ENCODE measurements at regions not wholly inside any gene's neighbourhood (a gene's known extent, or its start where the extent isn't known, plus 50 kb on each side); places are given as distances from the start of the nearest gene placed in this dataset.

GRCh38 chr9:103990311-103990710 is 103.8 kb upstream of the SMC2 start:
- H3K4me3 ChIP-seq (ENCODE audit: low read depth, low read length), result no peak overlapping the region
- DNase-seq (ENCODE audit: low read depth), result no peak
- TF ChIP-seq CTCF (IDR thresholded peaks at IDR 0.05; ENCODE audit: low read depth, low read length), result no peak
- no peak for TF ChIP-seq MAX (IDR thresholded peaks at IDR 0.05; ENCODE audit: low read depth, low read length)
- TF ChIP-seq MYC (IDR thresholded peaks at IDR 0.05; ENCODE audit: low read depth, low read length), result no peak
- TF ChIP-seq POLR2A (IDR thresholded peaks at IDR 0.05; ENCODE audit: extremely low read depth, insufficient read length), result no peak

GRCh38 chr9:103991001-103991400 is 103.1 kb upstream of the SMC2 start:
- H3K4me3 ChIP-seq (ENCODE audit: low read depth, low read length), result no peak overlapping the region
- TF ChIP-seq CTCF (IDR thresholded peaks at IDR 0.05; ENCODE audit: low read depth, low read length) (no peak), MYC (IDR thresholded peaks at IDR 0.05; ENCODE audit: low read depth, low read length) (no peak), POLR2A (IDR thresholded peaks at IDR 0.05; ENCODE audit: extremely low read depth, insufficient read length) (no peak), MAX (IDR thresholded peaks at IDR 0.05; ENCODE audit: low read depth, low read length) (no peak)
- no peak for DNase-seq (ENCODE audit: low read depth)

- H3K4me3 ChIP-seq (ENCODE audit: low read depth, low read length), result no peak overlapping the region
- TF ChIP-seq CTCF (IDR thresholded peaks at IDR 0.05; ENCODE audit: low read depth, low read length), result no peak
- TF ChIP-seq MYC (IDR thresholded peaks at IDR 0.05; ENCODE audit: low read depth, low read length), result no peak
- no peak for TF ChIP-seq POLR2A (IDR thresholded peaks at IDR 0.05; ENCODE audit: extremely low read depth, insufficient read length)
- TF ChIP-seq MAX (IDR thresholded peaks at IDR 0.05; ENCODE audit: low read depth, low read length), result no peak
- DNase-seq (ENCODE audit: low read depth), result no peak
These were observed 102.4 kb upstream of the SMC2 start for GRCh38 chr9:103991698-103992097.

GRCh38 chr9:103992938-103993579 is 101.0 kb upstream of the SMC2 start:
- TF ChIP-seq CTCF (IDR thresholded peaks at IDR 0.05; ENCODE audit: low read depth, low read length) (no peak), MAX (IDR thresholded peaks at IDR 0.05; ENCODE audit: low read depth, low read length) (no peak), POLR2A (IDR thresholded peaks at IDR 0.05; ENCODE audit: extremely low read depth, insufficient read length) (no peak), MYC (IDR thresholded peaks at IDR 0.05; ENCODE audit: low read depth, low read length) (no peak)
- H3K4me3 ChIP-seq (ENCODE audit: low read depth, low read length), result no peak overlapping the region
- no peak for DNase-seq (ENCODE audit: low read depth)

GRCh38 chr9:103997856-103998370 is 96.2 kb upstream of the SMC2 start:
- no peak overlapping the region for H3K4me3 ChIP-seq (ENCODE audit: low read depth, low read length)
- no peak for DNase-seq (ENCODE audit: low read depth)
- no peak for TF ChIP-seq MAX (IDR thresholded peaks at IDR 0.05; ENCODE audit: low read depth, low read length)
- TF ChIP-seq CTCF (IDR thresholded peaks at IDR 0.05; ENCODE audit: low read depth, low read length), result no peak
- no peak for TF ChIP-seq POLR2A (IDR thresholded peaks at IDR 0.05; ENCODE audit: extremely low read depth, insufficient read length)
- no peak for TF ChIP-seq MYC (IDR thresholded peaks at IDR 0.05; ENCODE audit: low read depth, low read length)

Data from NB4 (cell line).